AG04449 (cell line): ENCODE measurements at regions not wholly inside any gene's neighbourhood (a gene's known extent, or its start where the extent isn't known, plus 50 kb on each side); places are given as distances from the start of the nearest gene placed in this dataset.

Source experiments
- CTCF ChIA-PET: fragments of 350-600 bp; formaldehyde crosslinking; extraction: SDS; loops from one replicate; lab custom pipeline; 2021; ENCODE audit warnings: antibody characterized with exemption; lab: Yijun Ruan, JAX
- POLR2A ChIA-PET: fragments of 400-600, 350-600 bp; formaldehyde crosslinking; extraction: SDS; loops from one replicate; lab custom pipeline; 2020; ENCODE audit warnings: antibody characterized with exemption, inconsistent platforms; lab: Yijun Ruan, JAX
- DNase-seq: peaks from one replicate; pipeline ENCODE4 v3.0.0-alpha.2; 2010; ENCODE audit warnings: low read depth, low spot score
- H3K4me3 ChIP-seq: 2 replicates; pipeline ENCODE4 v1.5.1; 2011; ENCODE audit warnings: low read depth, mild to moderate bottlenecking, control low read depth, low read length
- CTCF ChIP-seq: IDR thresholded peaks from one replicate; pipeline ENCODE4 v1.5.1; 2011; ENCODE audit warnings: mild to moderate bottlenecking, moderate library complexity, low read length, control low read depth, inconsistent platforms; ENCODE audit not compliant: insufficient read depth; ENCODE audit errors: missing control alignments

DNA sequence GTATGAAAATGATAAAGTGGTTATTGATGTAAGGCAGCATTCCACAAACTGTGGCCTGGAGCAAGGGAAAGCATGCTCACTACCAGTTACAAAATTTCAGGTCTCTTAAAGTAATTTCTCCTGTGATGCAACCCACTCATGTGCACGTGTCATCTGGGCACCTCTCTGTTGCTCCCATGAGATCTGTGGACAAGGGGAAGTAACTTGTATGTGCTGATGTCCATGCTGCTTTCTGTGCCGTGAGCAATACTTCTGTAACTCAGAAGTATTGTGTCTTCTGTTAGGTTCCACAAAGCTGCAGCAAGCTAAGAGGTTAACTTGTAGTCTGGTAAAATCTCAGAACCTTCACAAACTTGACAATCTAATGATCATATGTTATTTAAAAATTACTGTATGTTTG, 930.0 kb upstream of the SLITRK6 start:
- POLR2A ChIA-PET = no interaction called here
- no peak for DNase-seq
- TF ChIP-seq CTCF = no peak
- no peak overlapping the region for H3K4me3 ChIP-seq
- CTCF ChIA-PET = no interaction called here

- ChIA-PET CTCF (no interaction called here), POLR2A (no interaction called here)
- no peak overlapping the region for H3K4me3 ChIP-seq
- TF ChIP-seq CTCF = no peak
- no peak for DNase-seq
Observed at GRCh38 chr13:86731987-86732386, 932.8 kb upstream of the SLITRK6 start.

- DNase-seq = no peak
- H3K4me3 ChIP-seq = no peak overlapping the region
- POLR2A ChIA-PET = no interaction called here
- no peak for TF ChIP-seq CTCF
- CTCF ChIA-PET = no interaction called here
Observed at GRCh38 chr13:86737334-86737932, 933.7 kb upstream of the SLITRK5 start.

GRCh38 chr13:86741762-86742285, 929.3 kb upstream of the SLITRK5 start:
- CTCF ChIA-PET = no interaction called here
- no peak for TF ChIP-seq CTCF
- POLR2A ChIA-PET = no interaction called here
- no peak overlapping the region for H3K4me3 ChIP-seq
- no peak for DNase-seq

DNA sequence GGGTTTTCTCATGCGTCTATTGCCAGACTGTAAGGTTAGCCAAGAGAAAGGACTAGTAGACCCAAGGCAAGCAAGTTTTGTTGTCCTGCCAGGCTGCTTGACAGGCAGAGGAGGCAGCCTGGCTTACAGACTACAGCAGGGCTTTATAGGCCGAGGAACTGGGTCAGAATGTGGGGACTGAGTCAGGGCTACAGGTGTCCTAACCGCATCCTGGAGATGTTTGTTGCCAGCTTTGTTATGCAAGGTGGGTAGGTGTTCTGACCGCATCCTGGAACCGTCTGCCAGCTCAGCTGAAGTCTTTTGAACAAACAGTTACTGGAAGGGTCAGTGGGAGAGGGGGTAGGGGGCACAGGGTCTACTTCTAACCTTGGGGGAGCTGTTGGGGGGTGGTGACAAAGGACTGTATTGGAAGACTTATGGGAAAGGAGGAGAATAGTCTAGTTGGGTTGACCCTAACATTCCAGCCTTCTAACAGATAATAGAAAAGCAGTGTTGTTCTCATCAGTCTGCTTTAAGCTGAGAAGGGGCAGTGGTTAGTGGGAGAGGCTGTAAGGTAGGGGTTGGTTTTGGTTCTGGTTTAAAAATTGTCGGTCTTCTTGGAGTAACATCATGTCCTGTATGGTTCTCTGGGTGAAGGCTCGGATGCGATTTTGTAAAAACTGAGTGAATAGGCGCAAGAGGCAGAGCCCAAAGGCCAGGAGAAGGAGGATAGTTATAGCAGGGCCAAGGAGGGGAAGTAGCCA, 913.8 kb upstream of the SLITRK5 start:
- CTCF ChIA-PET = no interaction called here
- POLR2A ChIA-PET = no interaction called here
- DNase-seq = no peak

More for the DNA sequence above, 913.8 kb upstream of the SLITRK5 start:
- TF ChIP-seq CTCF = no peak
- H3K4me3 ChIP-seq = no peak overlapping the region
